H9 (cell line): ENCODE measurements at regions not wholly inside any gene's neighbourhood (a gene's known extent, or its start where the extent isn't known, plus 50 kb on each side); places are given as distances from the start of the nearest gene placed in this dataset.

ENCODE experiments used
- DNase-seq: peaks from one replicate; pipeline ENCODE4 v3.0.0-alpha.2; 2017
- H2AFZ ChIP-seq: one replicate; pipeline ENCODE4 v1.6.1; 2013; ENCODE audit warnings: mild to moderate bottlenecking, low read length, control low read depth, moderate library complexity
- H2AK5ac ChIP-seq: 2 replicates; pipeline ENCODE4 v1.6.1; 2013; ENCODE audit warnings: low read length, control low read depth, mixed read lengths; ENCODE audit not compliant: insufficient read length
- H2BK120ac ChIP-seq: one replicate; pipeline ENCODE4 v1.6.1; 2013; ENCODE audit warnings: low read depth, mild to moderate bottlenecking, low read length, control low read depth, inconsistent platforms; ENCODE audit not compliant: poor library complexity, severe bottlenecking
- H2BK12ac ChIP-seq: 2 replicates; pipeline ENCODE4 v1.6.1; 2013; ENCODE audit warnings: low read length, control low read depth, mixed read lengths, low read depth; ENCODE audit not compliant: insufficient read length
- H2BK15ac ChIP-seq: 2 replicates; pipeline ENCODE4 v1.6.1; 2013; ENCODE audit warnings: low read depth, low read length, control low read depth
- H2BK20ac ChIP-seq: one replicate; pipeline ENCODE4 v1.6.1; 2013; ENCODE audit warnings: low read depth, mild to moderate bottlenecking, low read length, control low read depth, inconsistent platforms; ENCODE audit not compliant: poor library complexity, severe bottlenecking
- H2BK5ac ChIP-seq: 2 replicates; pipeline ENCODE4 v1.6.1; 2013; ENCODE audit warnings: low read length, control low read depth, mixed read lengths; ENCODE audit not compliant: insufficient read length
- H3K14ac ChIP-seq: 2 replicates; pipeline ENCODE4 v1.6.1; 2013; ENCODE audit warnings: low read length, control low read depth; ENCODE audit not compliant: insufficient read depth
- H3K18ac ChIP-seq: 2 replicates; pipeline ENCODE4 v1.6.1; 2013; ENCODE audit warnings: low read depth, mild to moderate bottlenecking, mixed read lengths, low read length, control low read depth; ENCODE audit not compliant: insufficient read length
- H3K23ac ChIP-seq: 2 replicates; pipeline ENCODE4 v1.6.1; 2013; ENCODE audit warnings: low read length, control low read depth, mixed read lengths, low read depth; ENCODE audit not compliant: insufficient read length
- H3K23me2 ChIP-seq: 2 replicates; pipeline ENCODE4 v1.6.1; 2013; ENCODE audit warnings: low read depth, mild to moderate bottlenecking, mixed read lengths, low read length, control low read depth; ENCODE audit not compliant: insufficient read length, poor library complexity, severe bottlenecking
- H3K27ac ChIP-seq: 2 replicates; pipeline ENCODE4 v1.5.1; 2013; ENCODE audit warnings: low read length, control low read depth, mixed read lengths, low read depth; ENCODE audit not compliant: insufficient read length
- H3K27me3 ChIP-seq: 2 replicates; pipeline ENCODE4 v1.6.1; 2013; ENCODE audit warnings: low read length, control low read depth, inconsistent platforms; ENCODE audit not compliant: insufficient read depth
- H3K4ac ChIP-seq: 2 replicates; pipeline ENCODE4 v1.6.1; 2013; ENCODE audit warnings: low read depth, mild to moderate bottlenecking, control low read depth, inconsistent platforms, low read length, moderate library complexity
- H3K4me1 ChIP-seq: 2 replicates; pipeline ENCODE4 v1.6.1; 2013; ENCODE audit warnings: low read length, control low read depth, inconsistent platforms; ENCODE audit not compliant: insufficient read depth
- H3K4me2 ChIP-seq: 2 replicates; pipeline ENCODE4 v1.6.1; 2013; ENCODE audit warnings: low read length, control low read depth, mixed read lengths; ENCODE audit not compliant: insufficient read length, insufficient read depth
- H3K56ac ChIP-seq: 2 replicates; pipeline ENCODE4 v1.6.1; 2013; ENCODE audit warnings: low read depth, mild to moderate bottlenecking, mixed read lengths, low read length, control low read depth; ENCODE audit not compliant: insufficient read length
- H3K79me1 ChIP-seq: 2 replicates; pipeline ENCODE4 v1.6.1; 2013; ENCODE audit warnings: low read depth, mild to moderate bottlenecking, moderate library complexity, low read length, control low read depth, inconsistent platforms; ENCODE audit not compliant: insufficient read depth, poor library complexity, severe bottlenecking
- H3K79me2 ChIP-seq: 2 replicates; pipeline ENCODE4 v1.6.1; 2013; ENCODE audit warnings: low read length, control low read depth, inconsistent platforms; ENCODE audit not compliant: insufficient read depth
- H3K9ac ChIP-seq: 2 replicates; pipeline ENCODE4 v1.6.1; 2013; ENCODE audit warnings: low read length, control low read depth, mixed read lengths; ENCODE audit not compliant: insufficient read length; ENCODE audit errors: extremely low read depth
- H3K9me3 ChIP-seq: one replicate; pipeline ENCODE4 v1.6.1; 2013; ENCODE audit warnings: low read depth, low read length, inconsistent platforms; ENCODE audit not compliant: control insufficient read depth
- H3T11ph ChIP-seq: one replicate; pipeline ENCODE4 v1.6.1; 2013; ENCODE audit warnings: mild to moderate bottlenecking, low read length, control low read depth, inconsistent platforms
- H4K20me1 ChIP-seq: one replicate; pipeline ENCODE4 v1.6.1; 2013; ENCODE audit not compliant: control insufficient read depth, insufficient read length, insufficient read depth
- H4K5ac ChIP-seq: 2 replicates; pipeline ENCODE4 v1.6.1; 2013; ENCODE audit warnings: low read depth, mild to moderate bottlenecking, mixed read lengths, low read length, control low read depth; ENCODE audit not compliant: insufficient read length
- H4K8ac ChIP-seq: replicated peaks from 2 replicates; pipeline ENCODE4 v1.6.1; 2013; ENCODE audit warnings: low read length, control low read depth, mixed read lengths, low read depth; ENCODE audit not compliant: insufficient read length
- H4K91ac ChIP-seq: 2 replicates; pipeline ENCODE4 v1.6.1; 2013; ENCODE audit warnings: low read depth, mild to moderate bottlenecking, moderate library complexity, mixed read lengths, low read length, control low read depth; ENCODE audit not compliant: insufficient read length
- H3K27ac Mint-ChIP-seq, 3 experiments: 2 replicates in 2 of 3; 3 replicates in 1 of 3; pipeline ENCODE4 v1.8.0; 2020 to 2021; ENCODE audit warnings: mixed read lengths in 3 of 3, mild to moderate bottlenecking in 1 of 3, moderate library complexity in 1 of 3
- H3K27me3 Mint-ChIP-seq: 2 replicates; pipeline ENCODE4 v1.8.0; 2021; ENCODE audit warnings: low read depth, mild to moderate bottlenecking, moderate library complexity, mixed read lengths
- H3K36me3 Mint-ChIP-seq, 3 experiments: 2 replicates in 2 of 3; 3 replicates in 1 of 3; pipeline ENCODE4 v1.8.0; 2020 to 2021; ENCODE audit warnings: low read depth in 3 of 3, mixed read lengths in 3 of 3; ENCODE audit not compliant: insufficient read depth in 1 of 3
- H3K4me1 Mint-ChIP-seq, 2 experiments: 2 replicates each; pipeline ENCODE4 v1.8.0; 2020; ENCODE audit warnings: mixed read lengths in 2 of 2
- H3K4me3 Mint-ChIP-seq, 2 experiments: 2 replicates in 1 of 2; 3 replicates in 1 of 2; pipeline ENCODE4 v1.8.0; 2020 to 2021; ENCODE audit warnings: mild to moderate bottlenecking in 2 of 2, mixed read lengths in 2 of 2, moderate library complexity in 1 of 2
- H3K9me3 Mint-ChIP-seq, 2 experiments: 2 replicates in 1 of 2; 3 replicates in 1 of 2; pipeline ENCODE4 v1.8.0; 2020; ENCODE audit warnings: mild to moderate bottlenecking in 2 of 2, mixed read lengths in 2 of 2, moderate library complexity in 1 of 2
- CTCF ChIP-seq: fragments of 200-600 bp; sonication (generic); conservative IDR thresholded peaks from 3 replicates; pipeline ENCODE4 v1.8.0; 2021; ENCODE audit warnings: antibody characterized with exemption, mild to moderate bottlenecking
- WGBS: extraction: QIAGEN DNeasy Blood & Tissue Kit; methylation state at CpG from one replicate; pipeline ENCODE4 v1.1.7; 2013; ENCODE audit warnings: missing lambda C conversion rate, low lambda C conversion rate, mixed read lengths; ENCODE audit not compliant: insufficient read length; ENCODE audit errors: extremely low coverage; 5-methylcytosine and 5-hydroxymethylcytosine counted together

GRCh38 chr4:119725011-119725410, 96.4 kb upstream of the PDE5A start:
- no peak overlapping the region for H3K4me3 Mint-ChIP-seq
- TF ChIP-seq CTCF = no peak

More at GRCh38 chr4:119725011-119725410, 96.4 kb upstream of the PDE5A start:
- no peak overlapping the region for H3K23ac ChIP-seq
- peaks cover 10 to 13% of the 10 kb centered on the region in 2 experiments for H3K9me3 Mint-ChIP-seq
- no peak overlapping the region for H3K18ac ChIP-seq
- H2BK20ac ChIP-seq = peak overlapping the region; percentile 11
- H3K23me2 ChIP-seq = no peaks in the 10 kb centered on the region
- H2AFZ ChIP-seq = no peak overlapping the region
- no peak overlapping the region for H2AK5ac ChIP-seq
- no peak overlapping the region for H4K5ac ChIP-seq
- no peak overlapping the region for H4K8ac ChIP-seq
- no peak overlapping the region for H3K9ac ChIP-seq
- H2BK120ac ChIP-seq = no peak overlapping the region
- H2BK15ac ChIP-seq = no peak overlapping the region
- H3K4me1 ChIP-seq = peaks cover 4% of the 10 kb centered on the region; the same call in 1 of the 2 replicates
- no peaks in the 10 kb centered on the region for H3K27me3 ChIP-seq
- no peak for DNase-seq
- H2BK5ac ChIP-seq = no peak overlapping the region
- no peak overlapping the region for H2BK12ac ChIP-seq
- no peak overlapping the region for H3K27ac ChIP-seq
- no peak overlapping the region for H3T11ph ChIP-seq
- WGBS = no CpG with 5 or more reads among the region's 6 CpGs
- H3K9me3 ChIP-seq = no peaks in the 10 kb centered on the region
- peaks cover 12 to 15% of the 10 kb centered on the region in 2 experiments for H3K4me1 Mint-ChIP-seq
- peaks cover 4 to 12% (median 5%) of the 10 kb centered on the region in 3 experiments; a peak in 6 of 7 replicates for H3K36me3 Mint-ChIP-seq
- no peak overlapping the region for H3K14ac ChIP-seq
- no peaks in the 10 kb centered on the region for H3K79me2 ChIP-seq
- H3K79me1 ChIP-seq = no peaks in the 10 kb centered on the region
- no peak overlapping the region for H3K56ac ChIP-seq
- no peak overlapping the region for H3K27ac Mint-ChIP-seq
- H3K27me3 Mint-ChIP-seq = no peaks in the 10 kb centered on the region
- H4K91ac ChIP-seq = no peak overlapping the region
- no peak overlapping the region for H3K4ac ChIP-seq
- H3K4me2 ChIP-seq = no peak overlapping the region
- no peaks in the 10 kb centered on the region for H4K20me1 ChIP-seq
